Ovary (tissue), 3 donors: ENCODE measurements at regions not wholly inside any gene's neighbourhood (a gene's known extent, or its start where the extent isn't known, plus 50 kb on each side); places are given as distances from the start of the nearest gene placed in this dataset.

ENCODE experiments used
- CTCF ChIP-seq, 3 donors: fragments of 450-650 bp in 2 of 3; fragments of 200-600 bp in 1 of 3; IDR thresholded peaks; one replicate each; pipeline versions ENCODE4 v1.5.1 to v1.8.0; 2016 to 2022; ENCODE audit warnings: antibody characterized with exemption in 3 of 3, mild to moderate bottlenecking in 1 of 3
- EP300 ChIP-seq: sonication (generic); formaldehyde crosslinking; IDR thresholded peaks from one replicate; pipeline ENCODE4 v1.6.1; 2017; ENCODE audit warnings: antibody characterized with exemption
- POLR2A ChIP-seq: fragments of 450-650 bp; IDR thresholded peaks from one replicate; pipeline ENCODE4 v1.6.1; 2017; ENCODE audit warnings: antibody characterized with exemption, mild to moderate bottlenecking, moderate library complexity
- donor health status: DM: no; HTN: no; CAD: no.

- TF ChIP-seq CTCF (IDR thresholded peaks at IDR 0.05) (no peak), POLR2A (no peak), EP300 (no peak)
Observed at GRCh38 chr4:42786350-42787078, 106.0 kb upstream of the GRXCR1 start.
